ENCODE measurements at regions not wholly inside any gene's neighbourhood (a gene's known extent, or its start where the extent isn't known, plus 50 kb on each side); places are given as distances from the start of the nearest gene placed in this dataset.
"Not testable (repeated sequence)": the region's sequence is repeated elsewhere in the genome, so short reads cannot be mapped to it uniquely, and the experiment has no call there.

DNA sequence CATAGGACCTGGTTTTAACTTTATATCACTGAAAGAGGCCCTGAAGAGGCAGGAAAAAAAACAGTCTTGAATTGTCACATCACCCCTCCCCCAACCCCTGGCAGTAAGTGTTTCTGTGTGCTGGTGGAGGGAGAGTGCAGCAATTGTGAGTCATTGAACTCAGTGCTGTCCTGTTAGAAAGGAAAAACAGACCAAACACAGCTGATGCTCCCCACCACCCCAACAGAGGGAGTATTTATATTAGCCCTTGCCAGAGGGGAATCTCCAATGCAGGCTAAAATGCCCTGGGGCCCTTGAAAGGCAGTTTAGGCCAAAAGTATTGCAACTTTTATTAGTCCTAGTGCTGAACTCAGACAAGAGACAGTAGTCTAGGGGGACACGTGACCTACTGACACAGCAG lies 197.8 kb upstream of the AGTR2 start:
- DNase-seq, result no peak

- no peak for DNase-seq
Measured at GRCh38 chrX:115978068-115978467, 192.5 kb upstream of the AGTR2 start.

- DNase-seq, result not testable (repeated sequence)
Measured at GRCh38 chrX:115983148-115983547, 187.4 kb upstream of the AGTR2 start.

DNA sequence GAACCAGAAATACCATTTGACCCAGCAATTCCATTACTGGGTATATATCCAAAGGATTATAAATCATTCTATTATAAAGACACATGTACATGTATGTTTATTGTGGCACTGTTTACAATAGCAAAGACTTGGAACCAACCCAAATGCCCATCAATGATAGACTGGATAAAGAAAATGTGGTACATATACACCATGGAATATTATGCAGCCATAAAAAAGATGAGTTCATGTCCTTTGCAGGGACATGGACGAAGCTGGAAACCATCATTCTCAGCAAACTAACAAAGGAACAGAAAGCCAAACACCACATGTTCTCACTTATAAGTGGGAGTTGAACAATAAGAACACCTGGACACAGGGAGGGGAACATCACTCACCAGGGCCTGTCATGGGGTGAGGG lies 183.1 kb upstream of the AGTR2 start:
- DNase-seq, result not testable (repeated sequence)

DNA sequence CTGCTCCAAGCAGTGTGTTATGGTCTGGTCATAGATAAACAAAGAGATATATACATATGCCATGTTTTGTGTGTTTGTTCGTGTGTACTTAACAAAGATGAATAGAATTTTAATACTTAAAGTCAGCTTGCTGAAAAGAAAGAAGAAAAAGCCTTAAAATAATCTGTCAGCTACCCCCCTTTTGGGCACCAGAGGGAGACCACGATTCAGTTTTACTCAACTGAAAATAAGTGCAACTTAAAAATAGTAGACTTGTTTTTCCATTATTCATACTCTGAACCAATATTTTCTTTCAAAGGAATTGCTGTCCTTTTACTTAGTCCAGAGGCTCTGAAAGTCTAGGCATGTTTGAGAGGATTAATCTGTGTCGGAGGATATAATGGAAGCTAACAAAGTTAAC lies 181.7 kb upstream of the AGTR2 start:
- DNase-seq, result no peak

- DNase-seq, result no peak
Measured at GRCh38 chrX:115989686-115990085, 180.9 kb upstream of the AGTR2 start.

GRCh38 chrX:116009346-116009745 lies 161.2 kb upstream of the AGTR2 start:
- DNase-seq, result no peak

DNA sequence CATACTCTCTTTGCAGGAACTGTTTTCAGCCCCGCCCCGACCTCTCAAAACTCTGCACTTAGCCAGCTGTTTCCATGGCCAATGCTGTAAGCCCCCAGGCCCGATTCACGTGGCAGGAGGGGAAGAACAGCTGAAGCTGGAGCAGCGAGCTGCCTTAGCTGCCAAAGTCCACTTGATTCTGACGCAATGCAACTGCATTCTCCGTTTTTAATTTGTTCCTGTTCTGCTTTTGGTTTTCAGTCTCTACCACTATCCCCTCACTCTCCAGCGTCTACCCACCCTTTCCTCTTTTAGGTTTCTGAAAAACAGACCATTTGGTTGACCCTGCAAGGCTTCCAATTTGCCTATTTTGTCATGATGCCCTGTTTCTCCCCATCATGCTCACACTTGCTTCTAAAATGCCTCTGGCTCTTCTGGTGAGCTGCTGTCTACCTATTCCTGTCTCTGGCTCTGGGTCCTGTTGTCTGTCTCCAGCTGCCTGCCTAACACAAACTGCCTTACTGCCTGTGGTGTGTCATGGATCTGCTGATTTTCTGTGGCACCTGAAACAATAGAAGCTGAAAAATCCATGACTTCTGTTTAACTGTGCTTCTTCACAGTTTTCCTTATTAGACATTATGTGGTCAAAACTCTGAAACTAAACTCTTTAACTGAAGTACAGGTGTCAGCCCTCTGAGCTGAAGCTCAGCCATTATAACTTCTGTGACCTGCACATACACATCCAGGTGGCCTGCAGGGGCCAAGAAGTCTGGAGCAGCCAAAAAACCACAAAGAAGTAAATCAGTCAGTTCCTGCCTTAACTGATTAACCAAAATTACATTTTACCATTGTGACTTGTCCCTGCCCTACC lies 160.5 kb upstream of the AGTR2 start:
- no peak for DNase-seq

DNA sequence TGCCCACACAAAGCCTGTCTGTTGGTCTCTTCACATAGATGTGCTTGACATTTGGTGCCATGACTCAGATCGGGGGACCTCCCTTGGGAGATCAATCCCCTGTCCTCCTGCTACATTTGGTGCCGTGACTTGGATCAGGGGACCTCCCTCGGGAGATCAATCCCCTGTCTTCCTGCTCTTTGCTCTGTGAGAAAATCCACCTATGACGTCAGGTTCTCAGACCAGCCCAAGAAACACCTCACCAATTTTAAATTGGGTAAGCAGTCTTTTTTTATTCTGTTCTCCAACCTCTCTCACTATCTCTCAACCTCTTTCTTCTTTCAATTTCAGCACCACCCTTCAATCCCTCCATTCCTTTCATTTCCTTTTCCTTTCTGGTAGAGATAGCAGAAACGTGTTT lies 159.6 kb upstream of the AGTR2 start:
- no peak for DNase-seq

DNA sequence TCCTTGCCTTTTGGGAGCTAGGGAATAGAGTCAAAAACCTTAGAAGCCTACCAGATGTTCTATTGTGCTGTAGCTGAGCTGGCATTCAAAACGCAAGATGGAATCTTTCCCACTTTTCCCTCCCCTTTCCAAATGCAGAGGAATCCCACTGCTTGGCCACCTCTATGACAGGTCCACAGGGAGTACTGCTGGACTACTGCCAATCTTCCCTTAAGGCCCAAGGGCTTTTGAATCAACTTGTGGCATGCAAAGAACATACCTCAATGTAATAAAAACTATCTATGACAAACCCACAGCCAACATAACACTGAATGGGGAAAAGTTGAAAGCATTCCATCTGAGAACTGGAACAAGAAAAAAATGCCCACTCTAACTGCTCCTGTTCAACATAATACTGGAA lies 139.2 kb upstream of the AGTR2 start:
- DNase-seq, result no peak
